Vagina (tissue), 2 donors: ENCODE measurements at regions not wholly inside any gene's neighbourhood (a gene's known extent, or its start where the extent isn't known, plus 50 kb on each side); places are given as distances from the start of the nearest gene placed in this dataset.
"Not testable (repeated sequence)": the region's sequence is repeated elsewhere in the genome, so short reads cannot be mapped to it uniquely, and the experiment has no call there.

Experiments used
- DNase-seq, 2 donors: peaks; one replicate each; pipeline ENCODE4 v3.0.0-alpha.2; 2017; ENCODE audit errors: extremely low spot score in 2 of 2
- H3K27ac ChIP-seq: fragments of 200-600 bp; sonication (generic); one replicate; pipeline ENCODE4 v1.5.1; 2019
- H3K27me3 ChIP-seq: fragments of 200-600 bp; sonication (generic); one replicate; pipeline ENCODE4 v1.5.1; 2019
- H3K36me3 ChIP-seq, 2 donors: fragments of 200-600 bp; sonication (generic); one replicate each; pipeline ENCODE4 v1.5.1; 2017 to 2019
- H3K4me1 ChIP-seq: fragments of 200-600 bp; sonication (generic); one replicate; pipeline ENCODE4 v1.5.1; 2019
- H3K4me3 ChIP-seq, 2 donors: fragments of 200-600 bp; sonication (generic); 1 replicate in 1 of 2; 2 replicates in 1 of 2; pipeline ENCODE4 v1.5.1; 2016 to 2019
- H3K9me3 ChIP-seq: fragments of 200-600 bp; sonication (generic); one replicate; pipeline ENCODE4 v1.5.1; 2019
- POLR2A ChIP-seq, 2 donors: fragments of 450-650 bp; IDR thresholded peaks; one replicate each; pipeline ENCODE4 v1.6.1; 2017; ENCODE audit warnings: antibody characterized with exemption in 2 of 2, mild to moderate bottlenecking in 2 of 2, moderate library complexity in 2 of 2
- POLR2AphosphoS5 ChIP-seq, 2 donors: sonication (generic); formaldehyde crosslinking; IDR thresholded peaks; one replicate each; pipeline ENCODE4 v1.9.0; 2017; ENCODE audit warnings: antibody characterized with exemption in 2 of 2, mild to moderate bottlenecking in 2 of 2, low read depth in 1 of 2; ENCODE audit not compliant: insufficient read depth in 1 of 2
- intact Hi-C: fragments of 100-400 bp; cut with DNase I; formaldehyde crosslinking; loops from one replicate; pipeline ENCODE4 v1.15.1; 2023
- TF ChIP-seq, protein P1 (sequence below), 3 experiments: fragments of 450-650 bp in 2 of 3; fragments of 200-600 bp in 1 of 3; sonication (generic) in 1 of 3; IDR thresholded peaks; one replicate each; pipeline ENCODE4 v1.5.1; 2017 to 2019; ENCODE audit warnings: antibody characterized with exemption in 3 of 3, mild to moderate bottlenecking in 2 of 3, moderate library complexity in 2 of 3

DNA sequence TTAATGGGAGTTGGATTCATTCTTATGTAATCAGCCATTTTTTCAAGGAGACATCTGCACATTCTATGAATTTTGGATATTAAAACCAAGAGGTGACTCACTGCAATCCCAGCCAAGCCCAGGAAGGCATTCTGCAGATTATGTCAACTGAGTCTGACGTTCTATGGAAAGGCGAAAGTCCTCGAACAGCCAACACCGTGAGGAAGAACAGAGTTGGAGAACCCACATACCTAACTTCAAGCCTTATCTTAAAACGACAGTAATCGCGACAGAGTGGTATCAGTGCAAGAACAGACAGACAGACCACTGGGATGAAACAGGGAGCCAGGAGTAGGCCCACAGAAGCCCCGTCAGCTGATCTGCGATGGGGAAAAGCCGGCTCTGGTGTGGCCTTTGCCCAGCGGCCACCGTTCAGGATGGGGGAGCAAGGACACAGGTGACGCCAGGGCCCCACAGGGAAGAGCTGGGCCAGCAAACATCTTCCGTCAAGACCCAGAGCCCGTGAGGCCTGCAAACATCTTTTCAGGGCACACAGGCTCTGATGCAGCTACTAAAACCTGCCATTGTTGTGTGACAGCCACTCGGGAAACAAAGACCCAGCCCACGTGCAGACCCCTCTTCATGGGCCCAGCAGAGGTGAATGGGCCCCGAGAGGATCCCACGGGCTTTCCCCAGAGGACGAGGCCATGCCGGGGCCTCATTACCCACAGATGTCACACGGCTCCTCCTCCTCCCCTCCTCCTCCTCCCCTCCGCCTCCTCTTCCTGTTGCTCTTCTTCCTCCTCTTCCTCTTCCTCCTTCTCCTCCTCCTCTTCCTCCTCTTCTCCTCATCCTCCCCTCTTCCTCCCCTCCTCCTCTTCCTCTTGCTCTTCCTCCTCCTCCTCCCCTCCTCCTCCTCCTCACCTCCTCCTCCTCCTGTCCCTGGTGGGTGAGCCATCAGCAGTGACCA lies 277.6 kb downstream of the ADGRD1 start:
- Histone ChIP-seq H3K27ac (no peak overlapping the region), H3K4me3 (no peak overlapping the region), H3K4me1 (peaks cover 16% of the 10 kb centered on the region), H3K9me3 (no peaks in the 10 kb centered on the region), H3K27me3 (no peaks in the 10 kb centered on the region), H3K36me3 (no peaks in the 10 kb centered on the region)
- TF ChIP-seq, protein P1, sequence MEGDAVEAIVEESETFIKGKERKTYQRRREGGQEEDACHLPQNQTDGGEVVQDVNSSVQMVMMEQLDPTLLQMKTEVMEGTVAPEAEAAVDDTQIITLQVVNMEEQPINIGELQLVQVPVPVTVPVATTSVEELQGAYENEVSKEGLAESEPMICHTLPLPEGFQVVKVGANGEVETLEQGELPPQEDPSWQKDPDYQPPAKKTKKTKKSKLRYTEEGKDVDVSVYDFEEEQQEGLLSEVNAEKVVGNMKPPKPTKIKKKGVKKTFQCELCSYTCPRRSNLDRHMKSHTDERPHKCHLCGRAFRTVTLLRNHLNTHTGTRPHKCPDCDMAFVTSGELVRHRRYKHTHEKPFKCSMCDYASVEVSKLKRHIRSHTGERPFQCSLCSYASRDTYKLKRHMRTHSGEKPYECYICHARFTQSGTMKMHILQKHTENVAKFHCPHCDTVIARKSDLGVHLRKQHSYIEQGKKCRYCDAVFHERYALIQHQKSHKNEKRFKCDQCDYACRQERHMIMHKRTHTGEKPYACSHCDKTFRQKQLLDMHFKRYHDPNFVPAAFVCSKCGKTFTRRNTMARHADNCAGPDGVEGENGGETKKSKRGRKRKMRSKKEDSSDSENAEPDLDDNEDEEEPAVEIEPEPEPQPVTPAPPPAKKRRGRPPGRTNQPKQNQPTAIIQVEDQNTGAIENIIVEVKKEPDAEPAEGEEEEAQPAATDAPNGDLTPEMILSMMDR (IDR thresholded peaks at IDR 0.05): no peak
- TF ChIP-seq POLR2AphosphoS5 (IDR thresholded peaks at IDR 0.05; ENCODE audit: insufficient read depth in 1 of 2, low read depth in 1 of 2) (no peak), POLR2A (IDR thresholded peaks at IDR 0.05) (no peak)
- DNase-seq: no peak
- intact Hi-C loops: no loop called here

DNA sequence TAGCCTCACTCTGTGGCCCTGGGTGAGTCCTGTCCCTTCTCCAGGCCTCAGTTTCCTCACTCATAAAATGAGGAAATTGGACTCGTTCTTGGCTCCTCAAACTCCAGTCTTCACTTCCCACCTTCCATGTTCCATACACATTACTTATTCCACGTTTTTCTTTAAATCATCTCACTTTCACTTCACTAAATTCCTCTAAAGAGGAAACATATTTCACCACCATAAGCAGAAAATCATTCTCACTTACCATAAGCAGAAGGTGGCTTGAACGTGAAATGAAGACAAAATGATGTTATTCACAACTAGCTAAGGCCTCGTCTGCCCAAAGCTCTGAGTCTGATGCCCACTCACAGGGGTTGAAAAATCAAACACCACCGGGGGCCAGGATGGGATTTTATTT lies 278.3 kb downstream of the ADGRD1 start:
- Histone ChIP-seq H3K9me3 (no peaks in the 10 kb centered on the region), H3K27ac (no peak overlapping the region), H3K27me3 (no peaks in the 10 kb centered on the region), H3K36me3 (no peaks in the 10 kb centered on the region), H3K4me1 (peaks cover 16% of the 10 kb centered on the region), H3K4me3 (no peak overlapping the region)
- TF ChIP-seq POLR2A (IDR thresholded peaks at IDR 0.05) (no peak), POLR2AphosphoS5 (IDR thresholded peaks at IDR 0.05; ENCODE audit: insufficient read depth in 1 of 2, low read depth in 1 of 2) (no peak)
- TF ChIP-seq, protein P1 (IDR thresholded peaks at IDR 0.05): no peak
- intact Hi-C loops: no loop called here
- no peak for DNase-seq

DNA sequence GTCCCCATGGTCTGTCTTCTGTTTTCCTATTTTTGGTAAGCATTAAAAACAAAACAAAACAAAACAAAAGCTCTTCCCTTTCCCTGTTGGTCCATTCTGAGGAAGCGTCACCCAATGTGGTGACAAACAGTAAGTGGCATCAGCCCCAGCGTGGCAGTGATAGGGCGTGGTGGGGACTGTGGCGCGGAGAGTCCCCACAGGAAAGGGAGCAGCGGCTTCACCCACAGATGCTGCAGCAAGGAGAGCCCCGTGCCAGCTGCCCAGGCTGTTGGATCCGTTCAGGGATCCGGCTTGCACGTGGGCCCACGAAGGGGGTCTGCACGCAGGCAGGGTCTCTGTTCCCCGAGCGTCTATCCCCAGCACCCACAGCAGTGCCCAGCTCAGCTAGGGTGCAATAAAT lies 279.2 kb downstream of the ADGRD1 start:
- H3K9me3 ChIP-seq, DNase-seq, H3K4me3 ChIP-seq, intact Hi-C loops, H3K27me3 ChIP-seq, H3K27ac ChIP-seq, H3K36me3 ChIP-seq: not testable (repeated sequence)
- H3K4me1 ChIP-seq: peaks cover 16% of the 10 kb centered on the region

DNA sequence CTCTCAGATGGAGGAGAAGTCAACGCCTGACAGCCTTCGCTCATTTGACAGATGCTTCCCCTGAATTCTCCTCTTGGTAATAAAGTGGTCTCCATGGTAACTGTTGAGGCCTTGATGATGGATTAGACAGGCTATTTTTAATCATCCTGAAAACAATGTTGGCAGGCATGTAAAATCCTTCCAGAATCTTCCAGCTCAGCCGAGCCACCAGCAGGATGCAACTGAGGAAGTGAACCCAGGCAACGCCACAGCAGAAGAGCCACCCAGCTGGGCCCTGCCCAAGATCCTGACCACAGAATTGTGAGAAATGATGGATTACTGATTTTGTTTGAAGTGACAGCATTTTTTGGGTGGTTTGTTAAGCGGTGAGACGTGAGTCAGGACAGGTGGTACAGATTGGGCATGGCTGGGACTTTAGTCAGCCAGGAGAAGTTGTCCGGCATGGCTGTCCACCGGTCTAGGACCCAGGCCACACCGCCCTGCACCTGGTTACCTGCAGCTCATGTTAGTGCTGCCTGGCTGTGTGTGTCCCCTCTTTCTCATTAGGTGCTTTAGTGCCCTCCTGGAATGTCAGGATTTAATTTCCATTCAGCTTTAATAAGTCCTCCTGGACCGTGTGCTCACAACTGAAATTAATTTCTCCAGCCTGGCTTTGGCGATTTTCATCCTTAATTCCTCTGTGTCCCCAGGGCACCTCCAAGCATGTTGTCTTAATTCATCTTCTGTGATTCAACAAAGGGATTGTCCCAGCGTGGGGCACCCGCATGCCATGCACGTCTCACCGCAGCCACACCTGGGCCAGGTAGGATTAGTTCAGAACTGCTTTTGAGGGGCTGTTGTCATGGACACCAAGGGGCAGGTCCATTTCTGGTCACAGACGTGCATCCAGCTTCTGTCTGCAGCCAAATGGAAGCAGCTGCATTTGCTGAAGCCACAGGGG lies 280.4 kb downstream of the ADGRD1 start:
- H3K27ac ChIP-seq, H3K4me3 ChIP-seq, DNase-seq, H3K27me3 ChIP-seq, intact Hi-C loops, H3K9me3 ChIP-seq, H3K36me3 ChIP-seq: not testable (repeated sequence)
- H3K4me1 ChIP-seq: peaks cover 16% of the 10 kb centered on the region

DNA sequence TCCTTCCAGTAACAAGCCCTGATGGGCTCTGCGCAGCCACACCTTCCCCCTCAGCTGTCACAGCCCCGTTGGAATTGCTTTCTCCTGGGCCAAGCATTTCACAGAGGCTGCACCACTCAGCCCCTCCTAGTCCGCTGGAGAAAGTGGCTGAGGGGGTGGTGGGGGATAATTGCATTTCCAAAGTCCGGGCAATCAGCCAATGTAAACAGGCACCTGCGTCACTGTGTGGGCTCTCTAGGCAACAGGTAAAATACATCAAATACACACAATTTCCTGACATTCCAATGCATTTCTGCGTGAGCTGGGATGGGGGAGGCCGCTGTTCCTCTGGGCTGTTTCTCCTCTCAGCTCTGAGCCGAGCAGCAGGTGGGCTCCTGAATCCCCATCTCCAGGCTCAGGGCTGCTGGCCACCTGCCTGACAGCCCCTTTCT lies 281.1 kb downstream of the ADGRD1 start:
- intact Hi-C loops, H3K9me3 ChIP-seq, H3K27ac ChIP-seq, H3K36me3 ChIP-seq, H3K4me1 ChIP-seq, H3K27me3 ChIP-seq, DNase-seq, H3K4me3 ChIP-seq: not testable (repeated sequence)

DNA sequence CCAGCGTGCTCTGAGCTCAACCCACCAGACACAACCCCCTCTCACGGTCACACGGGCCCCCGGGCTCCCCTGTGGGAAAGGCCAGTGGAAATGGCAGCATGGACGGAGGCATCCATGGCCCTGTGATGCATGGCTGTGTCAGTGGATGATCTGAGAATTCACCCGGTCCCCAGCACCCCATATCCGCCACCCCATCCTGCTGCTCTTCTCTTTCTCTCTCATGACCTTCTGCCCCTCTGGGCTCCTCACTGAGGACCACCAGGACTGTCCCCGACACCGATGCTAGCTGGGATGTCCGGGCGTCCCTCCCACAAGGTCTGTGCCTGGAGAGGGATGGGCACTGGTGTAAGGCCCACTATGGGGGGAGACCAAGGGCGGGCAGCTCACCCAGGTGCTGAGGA lies 282.2 kb downstream of the ADGRD1 start:
- Histone ChIP-seq H3K9me3 (no peaks in the 10 kb centered on the region), H3K4me3 (no peak overlapping the region), H3K27ac (no peak overlapping the region), H3K27me3 (no peaks in the 10 kb centered on the region), H3K36me3 (no peaks in the 10 kb centered on the region), H3K4me1 (no peaks in the 10 kb centered on the region)
- DNase-seq: no peak
- TF ChIP-seq, protein P1 (IDR thresholded peaks at IDR 0.05): no peak
- TF ChIP-seq POLR2A (IDR thresholded peaks at IDR 0.05) (no peak), POLR2AphosphoS5 (IDR thresholded peaks at IDR 0.05; ENCODE audit: insufficient read depth in 1 of 2, low read depth in 1 of 2) (no peak)
- intact Hi-C loops: no loop called here
